ENCODE measurements at regions not wholly inside any gene's neighbourhood (a gene's known extent, or its start where the extent isn't known, plus 50 kb on each side); places are given as distances from the start of the nearest gene placed in this dataset.

DNA sequence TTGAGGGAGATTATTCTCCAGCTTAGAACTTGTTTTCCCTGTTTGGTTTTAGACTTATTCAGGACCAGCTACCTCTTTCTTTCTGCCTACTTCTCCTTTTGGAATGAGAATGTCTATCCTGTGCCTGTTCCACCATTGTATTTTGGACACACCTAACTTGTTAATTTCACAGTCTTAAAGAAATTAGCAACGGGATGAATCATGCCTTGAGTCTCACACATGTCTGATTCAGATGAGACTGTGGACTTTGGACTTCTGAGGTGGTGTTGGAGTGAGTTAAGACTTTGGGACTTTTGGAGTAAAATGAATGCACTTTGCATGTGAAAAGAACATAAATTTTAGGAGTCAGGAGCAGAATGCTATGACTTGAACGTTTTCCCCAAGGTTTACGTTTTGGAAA is 581.4 kb downstream of the CDH11 start:
- DNase-seq (ENCODE audit: low read depth): peak; percentile 80

DNA sequence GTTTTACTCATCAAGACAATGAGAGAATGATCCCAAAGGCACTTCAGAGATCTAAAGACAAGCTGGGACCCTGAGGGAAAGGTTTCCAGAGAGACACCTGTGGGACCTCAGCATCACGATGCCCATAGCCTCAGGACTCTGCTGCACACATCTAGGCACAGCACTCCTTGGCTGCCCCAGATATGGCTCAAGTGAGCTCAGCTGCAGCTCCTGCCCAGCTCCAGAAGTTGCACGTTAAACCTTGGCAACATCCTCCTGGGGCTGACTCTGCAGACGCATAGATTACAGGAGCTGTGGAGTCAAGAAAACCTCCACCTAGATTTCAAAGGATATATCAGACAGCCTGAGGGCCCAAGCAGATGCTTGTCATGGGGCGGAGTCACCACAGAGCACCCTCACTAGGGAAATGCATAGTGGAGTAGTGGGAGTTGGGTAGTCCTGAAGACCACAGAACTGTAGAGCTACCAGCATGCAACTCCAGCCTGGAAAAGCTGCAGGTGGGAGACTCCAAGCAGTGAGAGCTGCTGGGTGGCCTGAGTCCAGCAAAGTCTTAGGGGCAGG is 582.0 kb downstream of the CDH11 start:
- DNase-seq (ENCODE audit: low read depth): no peak

DNA sequence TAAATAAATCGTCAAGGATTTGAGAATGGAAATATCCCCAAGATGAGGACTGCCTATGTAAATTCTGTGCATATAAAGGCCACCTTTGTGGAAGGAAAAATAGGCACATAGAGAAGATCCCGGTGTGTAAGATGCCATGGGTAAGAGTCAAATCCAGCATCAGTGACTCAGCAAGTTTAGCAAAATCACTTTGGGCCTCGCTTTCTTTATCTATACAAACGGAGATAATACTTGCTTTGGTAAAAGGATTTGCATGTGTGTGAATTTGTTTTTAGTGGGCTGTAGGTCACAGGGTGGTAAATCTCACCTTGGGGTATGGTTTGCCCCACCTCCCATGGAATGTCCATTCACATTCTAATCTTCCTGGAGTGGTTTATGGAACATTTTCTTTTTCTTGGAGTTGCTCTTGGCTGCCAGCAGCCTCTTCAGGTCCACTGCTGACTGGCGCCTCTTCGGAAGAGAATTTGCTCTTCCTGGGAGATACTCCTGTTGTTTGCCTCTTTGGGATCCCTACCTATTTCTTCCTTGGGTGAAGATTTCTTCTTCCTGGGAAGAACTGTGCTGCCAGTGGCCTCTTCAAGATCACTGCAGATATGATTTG is 587.6 kb downstream of the CDH11 start:
- no peak for DNase-seq (ENCODE audit: low read depth)

DNA sequence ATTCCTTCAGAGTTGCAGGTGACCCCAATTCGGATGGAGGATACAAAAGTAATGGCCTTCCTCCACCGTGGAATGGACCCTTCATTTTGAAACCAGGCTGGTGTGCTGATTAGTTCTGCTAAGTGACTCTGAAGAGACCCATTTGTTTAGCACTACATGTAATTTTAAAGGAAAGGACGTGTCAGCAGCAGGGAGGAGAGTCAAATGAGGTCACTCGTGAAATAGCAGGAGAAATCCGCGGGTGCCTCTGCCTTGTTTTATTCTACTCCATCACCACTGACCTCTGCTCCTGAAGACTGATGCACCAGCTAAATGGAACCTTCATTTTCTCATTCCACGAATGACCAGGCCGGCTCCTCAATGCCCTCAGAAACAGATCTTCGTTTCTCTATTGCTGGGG is 589.2 kb downstream of the CDH11 start:
- no peak for DNase-seq (ENCODE audit: low read depth)

DNA sequence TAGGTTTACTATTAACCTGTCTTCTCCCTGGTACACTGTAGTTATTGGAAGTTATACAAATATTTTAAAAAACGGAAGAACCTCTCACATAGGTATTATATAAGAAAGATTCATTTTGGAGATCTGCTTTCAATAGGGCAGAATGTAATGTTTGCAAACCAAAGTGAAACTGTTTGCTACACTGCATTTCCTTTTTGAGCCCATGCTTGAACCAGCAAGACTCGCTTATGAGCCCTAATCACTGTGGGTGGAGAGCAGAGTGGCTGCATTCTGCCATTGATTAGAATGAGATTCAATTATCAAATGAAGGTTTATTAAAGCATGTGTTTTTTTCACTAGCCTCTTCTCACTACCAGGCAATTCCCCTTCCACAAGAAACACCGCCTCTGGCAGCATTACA is 589.7 kb downstream of the CDH11 start:
- DNase-seq (ENCODE audit: low read depth): no peak

DNA sequence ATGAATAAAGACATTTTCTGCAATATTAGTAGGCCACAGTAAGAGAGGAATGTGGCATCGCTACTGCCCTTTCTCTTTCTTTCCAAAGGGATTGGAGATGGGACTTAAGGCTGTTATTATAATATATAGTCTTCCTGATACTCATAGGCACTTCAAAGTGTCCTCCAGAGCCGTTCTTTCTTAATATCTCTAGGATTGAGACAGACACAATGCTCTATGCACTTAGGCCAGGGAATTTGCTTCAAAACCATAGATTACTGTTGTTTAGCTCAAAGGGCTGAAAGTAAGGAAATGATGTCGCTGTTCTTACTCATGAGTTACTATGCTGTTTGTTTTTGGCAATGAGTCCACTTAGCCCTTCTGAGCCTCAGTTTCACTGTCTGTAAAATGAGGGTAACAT is 590.5 kb downstream of the CDH11 start:
- DNase-seq (ENCODE audit: low read depth): no peak

DNA sequence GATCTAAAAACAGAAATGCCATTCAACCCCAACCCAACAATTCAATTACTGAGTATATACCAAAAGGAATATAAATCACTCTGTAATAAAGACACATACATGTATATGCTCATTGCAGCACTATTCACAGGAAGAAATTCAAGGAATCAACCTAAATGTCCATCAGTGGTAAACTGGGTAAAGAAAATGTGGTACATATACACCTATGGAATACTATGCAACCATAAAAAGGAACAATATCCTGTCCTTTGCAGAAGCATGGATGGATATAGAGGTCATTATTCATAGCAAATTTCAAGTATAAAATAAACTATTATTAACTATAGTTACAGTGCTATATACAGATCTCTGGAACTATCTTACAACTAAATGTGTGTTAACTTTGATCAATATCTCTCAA is 599.3 kb downstream of the CDH11 start:
- no peak for DNase-seq (ENCODE audit: low read depth)

DNA sequence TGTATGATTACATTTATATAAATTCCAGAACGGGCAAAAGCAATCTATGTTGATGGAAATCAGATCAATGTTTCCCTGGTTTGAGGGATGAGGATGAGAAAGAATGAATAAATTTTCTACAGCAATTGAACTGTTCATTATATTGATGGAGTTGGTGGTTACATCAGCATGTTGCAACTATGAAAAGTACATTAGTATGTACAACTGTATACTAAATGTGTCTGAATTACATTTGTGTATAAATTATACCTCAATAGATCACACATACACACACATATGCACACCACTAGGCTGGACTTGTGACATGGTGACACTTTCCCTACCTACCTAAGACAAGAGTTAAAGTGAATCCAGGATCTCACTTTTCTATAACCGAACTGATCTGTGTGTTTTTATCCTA is 608.0 kb downstream of the CDH11 start:
- DNase-seq (ENCODE audit: low read depth): no peak

DNA sequence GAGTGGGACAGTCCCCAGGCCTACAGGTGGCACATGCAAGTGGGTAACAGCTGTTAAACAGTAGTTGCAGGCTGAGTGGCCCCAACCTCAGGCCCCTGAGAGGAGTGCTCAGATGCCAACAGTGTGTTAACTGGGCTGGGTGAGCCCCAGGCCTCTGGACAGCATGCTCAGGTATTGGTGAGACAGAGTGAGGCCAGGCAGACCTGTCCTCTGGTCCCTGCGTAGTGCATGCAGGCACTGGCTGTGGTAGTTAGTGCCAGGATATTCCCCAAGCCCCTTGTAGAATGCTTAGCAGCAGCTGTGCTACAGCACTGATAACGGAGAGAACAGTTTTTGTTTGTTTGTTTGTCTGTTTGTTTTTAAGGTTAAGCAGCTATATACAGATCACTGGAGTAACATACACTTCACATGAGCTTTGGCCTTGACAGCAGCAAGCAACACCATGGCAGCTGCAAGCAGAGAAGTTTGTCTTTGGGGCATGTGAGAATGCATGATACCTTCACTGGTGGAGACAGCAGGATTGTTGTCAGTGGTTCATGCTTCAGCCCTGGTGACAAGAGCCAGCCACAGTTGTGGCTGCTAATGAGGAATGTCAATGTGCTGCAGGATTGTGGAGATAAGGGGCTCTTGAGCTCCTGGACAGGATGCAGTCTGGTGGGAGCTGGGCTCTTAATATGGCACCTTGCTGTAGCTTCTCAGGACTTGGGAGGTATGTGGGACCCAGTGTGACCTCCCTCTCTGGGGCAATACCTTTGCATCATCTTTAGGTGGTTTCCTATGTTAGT is 614.4 kb downstream of the CDH11 start:
- no peak for DNase-seq (ENCODE audit: low read depth)

DNA sequence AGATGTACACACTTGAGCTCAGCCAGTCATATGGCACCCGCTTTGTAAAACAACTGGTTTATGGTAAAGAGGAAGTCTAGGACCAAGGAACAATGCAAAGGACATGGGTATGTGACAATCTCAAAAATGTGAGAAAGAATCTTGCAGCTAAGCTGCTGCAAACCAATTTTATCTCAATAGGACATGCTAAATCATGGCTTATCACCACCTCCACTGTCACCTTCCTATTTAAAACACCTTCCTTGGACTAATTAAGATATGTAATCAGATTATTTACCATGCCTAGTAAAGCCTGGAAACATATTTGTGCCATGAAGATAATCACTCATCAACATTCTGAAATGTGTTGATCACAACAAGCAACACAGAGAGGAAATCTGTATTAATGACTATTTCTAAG is 622.7 kb downstream of the CDH11 start:
- no peak for DNase-seq (ENCODE audit: low read depth)

DNA sequence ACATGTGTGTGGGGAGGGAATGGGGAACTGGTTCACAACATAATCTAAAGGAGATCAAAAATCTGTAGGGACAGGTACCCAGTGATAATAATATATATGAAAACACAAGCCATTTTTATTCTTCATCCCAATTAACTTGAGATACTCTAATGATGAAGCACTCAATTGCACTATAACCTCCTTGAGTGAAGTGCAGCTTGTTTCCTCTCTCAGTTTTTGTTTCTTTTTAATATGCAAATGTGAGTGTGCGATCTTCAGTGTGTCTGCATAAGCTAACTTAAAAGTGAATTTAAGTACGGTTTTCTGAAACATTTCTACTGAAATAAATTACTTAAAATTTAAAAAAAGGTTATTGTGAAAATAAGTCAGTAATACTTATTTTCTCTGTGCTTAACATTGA is 623.5 kb downstream of the CDH11 start:
- no peak for DNase-seq (ENCODE audit: low read depth)

DNA sequence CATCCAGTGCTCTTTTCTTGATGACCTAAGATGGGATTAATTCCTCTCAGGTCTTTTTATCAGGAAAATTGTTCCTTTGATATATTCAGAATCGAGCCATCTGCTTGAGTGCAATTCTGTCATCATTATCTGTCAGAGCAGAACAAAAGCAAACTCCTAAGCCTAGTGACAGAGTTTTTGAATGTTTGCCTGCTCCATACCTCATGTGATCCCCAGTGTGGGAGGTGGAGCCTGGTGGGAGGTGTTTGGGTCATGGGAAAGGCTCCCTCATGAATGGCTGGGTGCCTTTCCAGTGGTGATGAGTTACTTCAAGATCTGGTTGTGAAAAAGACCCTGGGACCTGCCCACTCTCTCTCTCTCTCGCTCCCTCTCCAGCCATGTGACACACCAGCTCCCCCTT is 628.2 kb downstream of the CDH11 start:
- no peak for DNase-seq (ENCODE audit: low read depth)

DNA sequence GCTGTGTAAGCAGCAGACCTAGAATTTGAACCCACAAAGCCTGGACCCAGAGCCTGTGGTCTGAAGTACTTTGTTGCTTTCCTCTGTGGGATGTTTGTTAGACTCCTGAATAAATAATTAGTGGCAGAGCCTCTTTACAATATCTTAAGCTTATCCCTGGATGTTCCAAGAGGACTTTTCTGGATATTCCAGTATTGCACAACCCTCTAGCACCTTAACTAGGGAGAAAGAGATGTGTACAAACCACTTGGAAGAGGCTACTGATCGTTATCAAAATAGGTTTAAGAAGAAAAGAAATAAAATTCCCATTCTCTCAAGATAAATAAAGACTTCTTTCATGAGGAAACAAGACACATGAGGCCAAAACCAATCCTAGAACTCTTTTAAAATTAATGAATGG is 632.4 kb downstream of the CDH11 start:
- peak; percentile 47 for DNase-seq (ENCODE audit: low read depth)

DNA sequence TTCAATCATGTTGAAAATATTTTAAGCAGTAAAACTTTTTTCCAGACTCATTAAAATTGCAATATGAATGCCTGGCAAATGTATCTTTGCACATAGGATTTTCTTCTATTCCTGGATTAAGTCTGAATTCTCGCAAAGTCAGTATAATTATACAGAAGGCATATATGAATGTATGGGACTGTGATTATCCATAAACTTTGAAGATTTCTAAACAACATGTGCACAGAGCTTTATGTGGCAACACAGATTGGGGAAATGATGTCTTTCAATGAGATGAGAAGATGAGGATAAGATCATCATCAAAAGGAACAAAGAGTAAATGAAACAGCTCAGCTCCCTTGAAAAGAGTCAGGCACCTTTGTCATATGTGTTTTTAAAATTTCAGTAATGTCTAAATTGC is 635.3 kb downstream of the CDH11 start:
- DNase-seq (ENCODE audit: low read depth): no peak

DNA sequence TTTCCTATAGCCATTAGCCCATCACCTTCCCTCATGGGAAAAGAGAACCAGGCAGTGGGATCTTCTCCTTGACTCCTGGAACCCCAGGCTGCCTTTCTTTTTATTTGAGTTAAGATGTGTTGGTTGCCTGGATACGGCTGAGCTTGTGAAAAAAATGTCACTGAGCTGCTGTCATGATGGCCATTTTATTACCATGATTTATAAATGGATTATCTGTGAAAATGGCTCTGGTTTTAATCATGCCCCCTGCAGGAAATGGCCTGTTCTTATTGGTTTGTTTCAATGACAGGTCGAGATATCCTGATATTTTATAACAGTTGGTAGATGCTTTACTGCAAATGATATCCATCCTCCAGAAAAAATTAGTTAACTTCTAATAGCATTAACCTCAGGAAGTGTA is 640.4 kb downstream of the CDH11 start:
- no peak for DNase-seq (ENCODE audit: low read depth)

DNA sequence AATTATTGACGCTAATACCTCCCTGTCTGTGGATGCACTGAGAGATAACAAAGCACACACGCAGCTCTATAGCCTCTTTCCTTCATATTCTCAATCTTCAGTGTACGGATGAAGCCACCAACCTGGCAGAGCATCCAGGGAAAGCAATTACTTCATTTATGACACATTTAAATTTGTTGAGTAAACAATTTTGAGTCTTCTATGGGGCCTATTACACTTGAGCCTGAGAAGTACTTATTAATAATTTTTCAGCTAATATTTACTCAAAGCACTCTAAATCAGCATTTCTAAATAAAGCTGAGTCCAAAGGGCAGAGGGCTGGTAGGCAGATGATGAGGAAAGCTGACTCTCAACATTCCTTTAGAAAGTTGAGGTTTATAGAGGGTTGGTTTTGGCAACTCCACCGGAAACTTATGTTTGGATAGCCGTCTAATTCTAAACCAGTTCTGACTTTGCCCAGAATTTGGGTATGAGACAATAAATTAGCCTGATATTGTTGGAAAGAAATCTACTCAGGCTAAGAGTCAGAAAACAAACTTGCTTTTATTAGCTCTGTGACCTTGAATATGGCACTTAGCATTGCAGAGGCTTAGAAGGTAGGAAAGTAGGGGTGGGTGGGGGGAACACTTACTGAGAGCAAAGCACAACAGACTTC is 643.5 kb downstream of the CDH11 start:
- peak; percentile 54 for DNase-seq (ENCODE audit: low read depth)

DNA sequence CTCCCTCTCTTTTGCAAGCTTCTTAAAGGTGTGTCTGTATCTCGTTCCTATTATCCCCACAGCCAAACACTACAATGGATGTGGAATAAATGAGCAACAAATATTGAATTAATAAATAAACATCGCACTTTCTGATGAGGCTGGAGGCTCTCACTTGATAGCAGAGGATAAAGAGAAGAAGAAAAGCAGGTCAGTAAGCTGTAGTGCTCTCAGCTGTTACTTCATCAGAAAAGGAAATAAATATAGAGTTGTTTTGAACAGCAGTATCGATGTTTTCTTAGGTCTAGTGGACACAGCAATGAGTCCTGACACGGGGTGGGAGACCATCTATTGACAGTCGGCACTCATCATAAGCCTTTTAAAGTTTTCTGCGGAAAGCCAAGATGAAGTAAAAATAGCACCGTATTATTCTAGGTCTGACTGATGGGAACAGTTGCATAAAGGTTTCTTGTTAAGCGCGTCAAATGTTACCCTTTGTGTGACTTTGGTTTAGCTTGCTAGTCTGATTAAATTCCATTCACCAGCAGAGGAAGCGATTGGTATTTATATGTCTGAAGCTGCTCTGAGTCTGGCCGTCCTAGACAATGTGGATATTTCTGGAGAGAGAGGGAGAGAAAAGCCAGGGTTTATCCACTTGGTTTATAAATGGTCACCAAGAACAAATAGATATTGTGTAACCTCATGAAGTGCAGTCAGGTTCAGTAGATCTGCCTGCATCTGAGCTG is 646.1 kb downstream of the CDH11 start:
- DNase-seq (ENCODE audit: low read depth): peak; percentile 36

DNA sequence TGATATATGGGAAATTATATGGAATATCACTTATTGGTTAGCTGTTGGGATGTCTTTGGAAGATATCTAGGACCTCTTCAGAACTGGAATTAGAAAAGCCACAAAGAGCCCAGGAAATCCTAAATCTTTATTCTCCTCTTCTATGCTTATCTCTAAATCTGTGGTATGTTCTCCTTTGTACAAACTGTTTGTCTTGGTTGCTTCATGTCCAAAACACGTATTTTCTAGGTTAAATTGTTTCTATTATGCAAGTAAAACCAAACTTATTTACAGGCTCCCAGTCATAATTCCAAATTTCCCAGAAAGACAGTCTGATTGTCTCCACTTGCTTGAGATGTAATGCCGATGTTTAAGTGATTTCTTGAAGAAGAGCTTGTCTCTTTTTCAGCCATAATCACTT is 650.9 kb downstream of the CDH11 start:
- no peak for DNase-seq (ENCODE audit: low read depth)

DNA sequence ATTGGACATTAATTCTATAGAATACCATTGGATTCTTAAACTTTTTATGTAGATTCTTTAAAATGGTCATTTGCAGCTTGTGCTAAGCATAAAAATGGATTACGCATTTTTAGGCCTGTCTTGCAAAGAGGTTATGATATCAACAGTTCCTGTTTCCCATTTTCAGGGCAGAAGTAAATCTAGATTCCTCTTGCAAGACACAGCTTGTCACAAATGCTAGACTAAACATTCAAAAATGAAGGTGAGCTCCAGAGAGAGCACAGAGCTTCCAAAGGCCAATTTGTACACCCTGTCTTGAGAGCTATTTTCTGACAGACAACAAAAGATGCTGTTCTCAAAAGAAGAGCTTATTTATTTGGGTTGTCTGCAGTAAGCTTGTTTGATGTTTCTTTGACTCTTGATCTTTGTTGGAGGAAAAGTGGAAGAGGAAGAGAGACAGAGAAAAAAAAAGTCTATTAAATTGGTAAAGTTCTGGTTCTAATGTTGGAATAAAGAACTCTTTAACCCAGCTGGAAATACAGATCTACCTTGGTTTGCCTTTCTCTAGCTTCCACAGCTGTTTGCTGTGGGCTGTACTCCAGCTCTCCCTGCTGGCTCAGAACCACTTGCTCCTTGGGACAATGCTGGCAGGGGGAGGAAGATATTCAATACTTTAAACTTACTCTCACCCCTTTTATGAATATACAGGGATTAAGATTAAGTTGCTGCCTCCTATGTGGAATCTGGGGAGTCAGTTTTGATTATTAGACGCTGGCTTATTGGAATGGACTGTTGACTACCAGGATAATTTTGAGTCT is 651.8 kb downstream of the CDH11 start:
- no peak for DNase-seq (ENCODE audit: low read depth)

DNA sequence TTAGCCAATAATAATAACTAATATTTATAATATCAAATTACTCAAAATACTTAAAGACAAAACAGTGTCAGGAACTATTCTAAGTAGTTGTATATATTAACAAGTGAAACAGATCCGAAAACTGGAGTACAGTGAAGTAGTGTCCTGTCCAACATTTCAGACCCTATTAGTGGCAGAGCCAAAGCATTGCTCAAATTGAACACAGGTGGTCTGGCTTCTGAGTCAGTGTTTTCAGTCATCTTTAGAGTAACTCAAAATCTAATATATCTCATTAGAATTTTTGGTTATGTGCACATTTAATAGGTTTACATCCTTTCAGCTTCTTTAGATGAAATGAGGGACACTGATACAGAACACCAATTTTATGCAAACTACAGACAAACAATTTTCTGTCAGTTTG is 652.5 kb downstream of the CDH11 start:
- DNase-seq (ENCODE audit: low read depth): no peak

DNA sequence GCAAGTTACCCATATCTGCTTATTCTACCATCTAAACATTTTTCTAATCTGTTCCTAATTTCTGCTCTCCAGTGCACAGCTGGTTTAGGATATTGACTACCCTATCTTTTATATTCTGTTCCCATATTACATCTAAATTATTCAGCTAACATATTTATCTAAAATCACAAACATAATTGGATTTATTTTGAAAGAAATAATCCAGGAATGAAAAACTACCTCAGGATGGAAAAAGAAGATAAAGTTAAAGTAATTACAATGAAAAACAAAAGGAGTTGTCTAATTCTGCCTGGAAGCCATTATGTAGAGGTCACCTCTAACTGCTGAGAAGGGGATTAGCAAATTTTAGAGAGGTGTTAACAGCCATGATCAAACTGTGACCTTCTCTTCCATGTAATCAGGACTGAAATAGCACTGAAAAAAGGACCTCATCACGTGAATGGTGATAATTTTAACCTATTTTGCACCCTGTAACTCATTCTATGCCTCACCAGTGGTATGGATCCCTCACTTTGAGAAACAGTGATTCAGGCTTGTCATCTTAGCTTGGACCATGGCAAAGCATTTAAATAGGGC is 653.3 kb downstream of the CDH11 start:
- no peak for DNase-seq (ENCODE audit: low read depth)

All from renal cortical epithelial cell (primary cell).